ELR (cell line): ENCODE measurements at regions not wholly inside any gene's neighbourhood (a gene's known extent, or its start where the extent isn't known, plus 50 kb on each side); places are given as distances from the start of the nearest gene placed in this dataset.

Source experiments
- DNase-seq: peaks from one replicate; pipeline ENCODE4 v3.0.0-alpha.2; 2015; ENCODE audit warnings: low read depth

- no peak for DNase-seq
Observed at GRCh38 chr16:73190256-73190655, 142.3 kb upstream of the ZFHX3 start.

GRCh38 chr16:73189136-73189535 lies 141.2 kb upstream of the ZFHX3 start:
- DNase-seq, result no peak

GRCh38 chr16:73186752-73187601 lies 139.0 kb upstream of the ZFHX3 start:
- DNase-seq, result no peak

- no peak for DNase-seq
Observed at GRCh38 chr16:73185737-73186136, 137.8 kb upstream of the ZFHX3 start.

- DNase-seq, result no peak
Observed at GRCh38 chr16:73183611-73184092, 135.7 kb upstream of the ZFHX3 start.

- DNase-seq, result no peak
Observed at GRCh38 chr16:73179705-73180331, 131.9 kb upstream of the ZFHX3 start.

GRCh38 chr16:73177729-73178295 lies 129.9 kb upstream of the ZFHX3 start:
- no peak for DNase-seq

GRCh38 chr16:73176577-73177013 lies 128.7 kb upstream of the ZFHX3 start:
- DNase-seq, result peak; percentile 89

GRCh38 chr16:73172973-73173709 lies 125.2 kb upstream of the ZFHX3 start:
- no peak for DNase-seq

GRCh38 chr16:73172241-73172972 lies 124.5 kb upstream of the ZFHX3 start:
- DNase-seq, result peak; percentile 58

- DNase-seq, result no peak
Observed at GRCh38 chr16:73171901-73172240, 123.9 kb upstream of the ZFHX3 start.

GRCh38 chr16:73171380-73171779 lies 123.5 kb upstream of the ZFHX3 start:
- DNase-seq, result no peak

- DNase-seq, result no peak
Observed at GRCh38 chr16:73170612-73171038, 122.7 kb upstream of the ZFHX3 start.

- DNase-seq, result no peak
Observed at GRCh38 chr16:73166947-73167550, 119.1 kb upstream of the ZFHX3 start.

GRCh38 chr16:73166441-73166851 lies 118.5 kb upstream of the ZFHX3 start:
- DNase-seq, result no peak

GRCh38 chr16:73163238-73163815 lies 115.4 kb upstream of the ZFHX3 start:
- DNase-seq, result no peak

GRCh38 chr16:73161977-73162376 lies 114.0 kb upstream of the ZFHX3 start:
- no peak for DNase-seq

GRCh38 chr16:73159296-73159695 lies 111.4 kb upstream of the ZFHX3 start:
- DNase-seq, result no peak

GRCh38 chr16:73157861-73158260 lies 109.9 kb upstream of the ZFHX3 start:
- no peak for DNase-seq

- DNase-seq, result no peak
Observed at GRCh38 chr16:73154063-73154870, 106.3 kb upstream of the ZFHX3 start.
